Stimulated activated CD8-positive, alpha-beta memory T cell treated with anti-CD3 and anti-CD28 coated beads, Interleukin-15, amount 100 ng/mL, for 48 hours (primary cell): ENCODE measurements at regions not wholly inside any gene's neighbourhood (a gene's known extent, or its start where the extent isn't known, plus 50 kb on each side); places are given as distances from the start of the nearest gene placed in this dataset.
A peak's percentile ranks its signal among the peaks of the same experiment; 100 is the strongest.

Experiments
- DNase-seq, 2 donors: peaks; one replicate each; pipeline ENCODE4 v3.0.0-alpha.2; 2020; ENCODE audit warnings: low read depth in 2 of 2

GRCh38 chr6:44500074-44500473 lies 112.6 kb downstream of the CDC5L start:
- DNase-seq, result no peak

GRCh38 chr6:44503471-44503870 lies 116.0 kb downstream of the CDC5L start:
- no peak for DNase-seq

GRCh38 chr6:44504301-44504791 lies 116.8 kb downstream of the CDC5L start:
- no peak for DNase-seq

- DNase-seq, result no peak
Measured at GRCh38 chr6:44505751-44506150, 118.2 kb downstream of the CDC5L start.

- DNase-seq, result no peak
Measured at GRCh38 chr6:44507014-44507413, 119.5 kb downstream of the CDC5L start.

- DNase-seq, result no peak
Measured at GRCh38 chr6:44508646-44509045, 121.1 kb downstream of the CDC5L start.

GRCh38 chr6:44511126-44511525 lies 123.6 kb downstream of the CDC5L start:
- DNase-seq, result no peak

- no peak for DNase-seq
Measured at GRCh38 chr6:44512868-44513741, 125.6 kb downstream of the CDC5L start.

- no peak for DNase-seq
Measured at GRCh38 chr6:44514085-44514484, 126.6 kb downstream of the CDC5L start.

GRCh38 chr6:44514576-44515193 lies 127.2 kb downstream of the CDC5L start:
- no peak for DNase-seq

- DNase-seq, result no peak
Measured at GRCh38 chr6:44522871-44523270, 135.4 kb downstream of the CDC5L start.

- no peak for DNase-seq
Measured at GRCh38 chr6:44524476-44525227, 137.1 kb downstream of the CDC5L start.

GRCh38 chr6:44525761-44526351 lies 138.3 kb downstream of the CDC5L start:
- no peak for DNase-seq

- peak in 1 of 2 donors; percentile 8 for DNase-seq
Measured at GRCh38 chr6:44527181-44527580, 139.7 kb downstream of the CDC5L start.

GRCh38 chr6:44527583-44528369 lies 140.3 kb downstream of the CDC5L start:
- no peak for DNase-seq

- no peak for DNase-seq
Measured at GRCh38 chr6:44528370-44528644, 140.8 kb downstream of the CDC5L start.

- no peak for DNase-seq
Measured at GRCh38 chr6:44528716-44529115, 141.2 kb downstream of the CDC5L start.

GRCh38 chr6:44529146-44529905 lies 141.8 kb downstream of the CDC5L start:
- DNase-seq, result no peak

- no peak for DNase-seq
Measured at GRCh38 chr6:44530209-44530909, 142.9 kb downstream of the CDC5L start.

- DNase-seq, result no peak
Measured at GRCh38 chr6:44530910-44531234, 143.4 kb downstream of the CDC5L start.
